Activated B cell treated with CpG ODN at 0.5 μM for 24 hours (primary cell): ENCODE measurements at regions not wholly inside any gene's neighbourhood (a gene's known extent, or its start where the extent isn't known, plus 50 kb on each side); places are given as distances from the start of the nearest gene placed in this dataset.

Source experiments
- ATAC-seq: fragments of 200-7000 bp; cut with Tn5 transposase; one replicate; pipeline ENCODE4 v1.10.0; 2021; ENCODE audit warnings: low read depth, mild to moderate bottlenecking, moderate library complexity
- CTCF ChIA-PET: fragments of 350-600 bp; sonication (Branson Sonifier 250); formaldehyde crosslinking; loops from one replicate; lab custom pipeline; 2021; ENCODE audit warnings: antibody characterized with exemption; lab: Charles Lee
- POLR2A ChIA-PET: fragments of 350-600 bp; sonication (Branson Sonifier 250); formaldehyde crosslinking; loops from one replicate; lab custom pipeline; 2021; ENCODE audit warnings: antibody characterized with exemption; lab: Charles Lee
- DNase-seq: peaks from one replicate; pipeline ENCODE4 v3.0.0; 2022
- H3K27ac Mint-ChIP-seq: one replicate; pipeline ENCODE4 v1.8.0; 2020; ENCODE audit warnings: mixed read lengths
- H3K27me3 Mint-ChIP-seq: one replicate; pipeline ENCODE4 v1.8.0; 2021; ENCODE audit warnings: mixed read lengths
- H3K36me3 Mint-ChIP-seq: one replicate; pipeline ENCODE4 v1.8.0; 2021; ENCODE audit warnings: low read depth, mixed read lengths
- H3K4me1 Mint-ChIP-seq: one replicate; pipeline ENCODE4 v1.8.0; 2021; ENCODE audit warnings: mixed read lengths
- H3K4me3 Mint-ChIP-seq: one replicate; pipeline ENCODE4 v1.8.0; 2020; ENCODE audit warnings: mild to moderate bottlenecking, mixed read lengths
- H3K9me3 Mint-ChIP-seq: one replicate; pipeline ENCODE4 v1.8.0; 2020; ENCODE audit warnings: mixed read lengths
- CTCF ChIP-seq: fragments of 200-600 bp; IDR thresholded peaks from one replicate; pipeline ENCODE4 v1.8.0; 2022; ENCODE audit warnings: antibody characterized with exemption, mild to moderate bottlenecking
- intact Hi-C: fragments of 100-400 bp; cut with micrococcal nuclease; formaldehyde crosslinking; loops from one replicate; pipeline ENCODE4 v1.15.1; 2024

GRCh38 chr6:165961233-165961632, 206.4 kb downstream of the TBXT start:
- no peaks in the 10 kb centered on the region for H3K4me1 Mint-ChIP-seq
- no peak for TF ChIP-seq CTCF
- no peaks in the 10 kb centered on the region for H3K9me3 Mint-ChIP-seq
- no peaks in the 10 kb centered on the region for H3K27me3 Mint-ChIP-seq
- no peaks in the 10 kb centered on the region for H3K36me3 Mint-ChIP-seq
- ChIA-PET POLR2A (no interaction called here), CTCF (no interaction called here)
- no peak overlapping the region for H3K4me3 Mint-ChIP-seq
- no peak for DNase-seq
- no peak for ATAC-seq
- H3K27ac Mint-ChIP-seq = no peak overlapping the region
- intact Hi-C loops = no loop called here

GRCh38 chr6:165960695-165961094, 207.0 kb downstream of the TBXT start:
- no peaks in the 10 kb centered on the region for H3K9me3 Mint-ChIP-seq
- H3K27ac Mint-ChIP-seq = no peak overlapping the region
- DNase-seq (no peak), ATAC-seq (no peak)
- ChIA-PET POLR2A (no interaction called here), CTCF (no interaction called here)
- no peaks in the 10 kb centered on the region for H3K27me3 Mint-ChIP-seq
- intact Hi-C loops = no loop called here
- no peak overlapping the region for H3K4me3 Mint-ChIP-seq
- no peaks in the 10 kb centered on the region for H3K4me1 Mint-ChIP-seq
- TF ChIP-seq CTCF = no peak
- H3K36me3 Mint-ChIP-seq = no peaks in the 10 kb centered on the region

DNA sequence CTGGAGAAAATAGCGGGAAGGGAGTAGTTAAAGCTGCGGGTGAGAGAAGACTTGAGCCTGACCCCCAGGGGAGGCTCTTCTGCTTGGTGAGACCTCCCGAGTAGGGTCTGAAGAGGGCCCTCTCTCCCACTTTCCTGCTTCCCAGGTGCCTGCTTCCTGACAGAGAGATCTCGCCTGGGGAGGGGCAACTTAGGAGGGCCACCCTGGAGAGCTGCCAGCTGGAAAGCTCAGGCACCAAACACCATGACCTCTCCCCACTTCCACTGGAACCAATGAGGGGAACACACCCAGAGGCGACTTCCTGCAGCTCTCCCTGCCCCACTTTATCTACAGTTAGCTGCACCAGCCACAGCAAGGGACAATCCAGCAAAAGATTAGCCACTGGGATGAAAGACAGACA, 208.0 kb downstream of the TBXT start:
- intact Hi-C loops = no loop called here
- ATAC-seq (no peak), DNase-seq (no peak)
- no peaks in the 10 kb centered on the region for H3K27me3 Mint-ChIP-seq
- H3K4me3 Mint-ChIP-seq = no peak overlapping the region
- H3K9me3 Mint-ChIP-seq = no peaks in the 10 kb centered on the region
- H3K27ac Mint-ChIP-seq = no peak overlapping the region
- ChIA-PET POLR2A (no interaction called here), CTCF (no interaction called here)
- no peaks in the 10 kb centered on the region for H3K4me1 Mint-ChIP-seq
- H3K36me3 Mint-ChIP-seq = no peaks in the 10 kb centered on the region
- no peak for TF ChIP-seq CTCF

DNA sequence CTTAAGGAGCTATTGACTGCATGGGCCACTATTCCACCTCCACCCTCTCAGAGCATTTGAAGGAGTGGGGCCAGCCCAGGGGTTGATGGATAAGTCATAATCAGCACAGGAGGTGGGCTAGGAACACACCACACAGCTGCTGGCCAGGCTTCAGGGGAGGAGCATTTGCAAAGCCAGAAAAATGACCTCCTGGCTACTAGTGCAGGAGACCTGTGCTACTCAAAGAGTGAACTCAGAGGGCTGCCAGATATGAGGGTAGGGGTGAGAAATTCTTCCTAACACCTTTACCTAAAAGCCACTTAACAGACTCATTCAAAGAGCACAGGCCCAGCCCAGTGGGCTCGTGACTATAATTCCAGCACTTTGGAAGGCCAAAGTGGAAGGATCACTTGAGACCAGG, 210.8 kb downstream of the TBXT start:
- CTCF ChIA-PET = no interaction called here
- POLR2A ChIA-PET = no interaction called here
- Mint-ChIP-seq H3K27ac (no peak overlapping the region), H3K27me3 (peaks cover 1% of the 10 kb centered on the region), H3K4me1 (no peaks in the 10 kb centered on the region), H3K36me3 (no peaks in the 10 kb centered on the region), H3K4me3 (no peak overlapping the region), H3K9me3 (no peaks in the 10 kb centered on the region)
- ATAC-seq (no peak), DNase-seq (no peak)
- intact Hi-C loops = no loop called here
- TF ChIP-seq CTCF = no peak

GRCh38 chr6:165952514-165952913, 215.1 kb downstream of the TBXT start:
- H3K27ac Mint-ChIP-seq = no peak overlapping the region
- no peak for ATAC-seq
- no peak for TF ChIP-seq CTCF
- ChIA-PET POLR2A (no interaction called here), CTCF (no interaction called here)
- no peaks in the 10 kb centered on the region for H3K4me1 Mint-ChIP-seq
- H3K36me3 Mint-ChIP-seq = no peaks in the 10 kb centered on the region
- no peaks in the 10 kb centered on the region for H3K9me3 Mint-ChIP-seq
- H3K27me3 Mint-ChIP-seq = peaks cover 6% of the 10 kb centered on the region
- DNase-seq = no peak
- intact Hi-C loops = no loop called here
- no peak overlapping the region for H3K4me3 Mint-ChIP-seq
